ENCODE measurements at regions not wholly inside any gene's neighbourhood (a gene's known extent, or its start where the extent isn't known, plus 50 kb on each side); places are given as distances from the start of the nearest gene placed in this dataset.

DNA sequence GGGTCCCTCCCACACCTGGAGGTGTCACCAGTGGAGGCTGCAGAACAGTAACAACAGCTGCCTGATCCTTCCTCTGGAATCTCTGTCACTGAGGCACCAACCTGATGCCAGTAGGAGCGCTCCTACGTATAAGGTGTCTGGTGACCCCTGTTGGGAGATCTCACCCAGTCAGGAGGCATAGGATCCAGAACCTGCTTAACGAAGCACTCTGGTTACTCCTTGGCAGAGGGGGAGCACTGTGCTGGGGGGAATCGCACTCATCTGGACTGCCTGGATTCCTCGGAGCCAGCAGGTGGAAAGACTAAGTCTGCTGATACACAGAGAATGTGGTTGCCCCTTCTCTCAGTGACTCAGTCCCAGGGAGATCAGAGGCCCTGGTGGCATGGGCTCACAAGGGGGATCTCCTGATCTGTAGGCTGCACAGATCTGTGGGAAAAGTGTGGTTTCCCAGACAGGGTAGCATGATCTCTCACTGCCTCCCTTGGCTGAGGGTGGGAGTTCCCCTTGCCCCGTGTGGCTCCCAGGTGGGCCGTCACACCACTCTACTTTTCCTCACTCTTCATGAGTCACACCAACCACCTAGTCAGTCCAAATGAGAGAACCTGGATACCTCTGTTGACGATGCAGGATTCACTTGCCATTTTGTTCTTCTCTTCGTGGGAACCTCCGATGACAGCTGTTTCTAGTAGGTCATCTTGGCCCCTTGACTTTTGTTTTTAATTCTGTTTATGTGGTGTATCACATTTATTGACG is 305.9 kb downstream of the IDS start:
- H3K9me3 ChIP-seq: no peaks in the 10 kb centered on the region
- no peaks in the 10 kb centered on the region for H3K36me3 ChIP-seq
- no peak for DNase-seq (ENCODE audit: low spot score in 2 of 2)
- H3K4me3 ChIP-seq: no peak overlapping the region
- no peaks in the 10 kb centered on the region for H3K27me3 ChIP-seq
- no peak overlapping the region for H3K27ac ChIP-seq
- TF ChIP-seq POLR2A (IDR thresholded peaks at IDR 0.05) (no peak), CTCF (IDR thresholded peaks at IDR 0.05) (no peak), EP300 (IDR thresholded peaks at IDR 0.05) (no peak)
- WGBS, 2 donors: 85 to 95% methylated on average over 8 to 11 of the region's 11 CpGs
- no peaks in the 10 kb centered on the region for H3K4me1 ChIP-seq

DNA sequence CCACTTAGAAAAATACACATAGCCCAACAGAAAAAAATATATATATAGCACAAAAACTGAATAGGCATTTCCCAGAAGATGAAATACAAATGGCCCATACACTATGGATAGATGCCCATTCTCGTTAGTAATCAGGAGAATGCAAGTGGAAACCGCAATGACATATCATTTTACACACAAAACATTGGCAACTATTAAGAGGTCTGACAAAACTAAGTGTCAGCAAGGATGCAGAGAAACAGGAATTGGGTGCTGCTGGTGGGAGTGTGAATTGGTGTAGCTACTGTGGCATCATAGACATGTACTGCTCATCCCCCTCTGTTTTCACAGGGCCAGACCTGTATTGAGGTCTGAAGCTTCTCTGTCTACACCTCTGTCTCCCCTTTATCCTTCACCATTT is 320.0 kb downstream of the IDS start:
- 58 to 79% methylated on average over 2 of the region's 2 CpGs for WGBS, 2 donors
- no peaks in the 10 kb centered on the region for H3K9me3 ChIP-seq
- H3K4me3 ChIP-seq: no peak overlapping the region
- no peaks in the 10 kb centered on the region for H3K27me3 ChIP-seq
- no peak overlapping the region for H3K27ac ChIP-seq
- no peaks in the 10 kb centered on the region for H3K4me1 ChIP-seq
- H3K36me3 ChIP-seq: no peaks in the 10 kb centered on the region
- DNase-seq (ENCODE audit: low spot score in 2 of 2): no peak
- TF ChIP-seq POLR2A (IDR thresholded peaks at IDR 0.05) (no peak), EP300 (IDR thresholded peaks at IDR 0.05) (no peak), CTCF (IDR thresholded peaks at IDR 0.05) (no peak)

GRCh38 chrX:149161435-149162088 is 343.5 kb downstream of the IDS start:
- Histone ChIP-seq H3K36me3 (no peaks in the 10 kb centered on the region), H3K4me1 (no peaks in the 10 kb centered on the region), H3K9me3 (no peaks in the 10 kb centered on the region), H3K4me3 (no peak overlapping the region), H3K27ac (no peak overlapping the region), H3K27me3 (no peaks in the 10 kb centered on the region)
- TF ChIP-seq EP300 (IDR thresholded peaks at IDR 0.05) (no peak), CTCF (IDR thresholded peaks at IDR 0.05) (no peak), POLR2A (IDR thresholded peaks at IDR 0.05) (no peak)
- no peak for DNase-seq (ENCODE audit: low spot score in 2 of 2)
- 86 to 100% methylated on average over 1 to 2 of the region's 2 CpGs for WGBS, 2 donors

GRCh38 chrX:149157976-149158375 is 347.1 kb downstream of the IDS start:
- no peak overlapping the region for H3K27ac ChIP-seq
- no peaks in the 10 kb centered on the region for H3K4me1 ChIP-seq
- TF ChIP-seq CTCF (IDR thresholded peaks at IDR 0.05) (no peak), EP300 (IDR thresholded peaks at IDR 0.05) (no peak), POLR2A (IDR thresholded peaks at IDR 0.05) (no peak)
- WGBS, 2 donors: 81 to 89% methylated on average over 1 of the region's 1 CpG
- H3K27me3 ChIP-seq: no peaks in the 10 kb centered on the region
- H3K4me3 ChIP-seq: no peak overlapping the region
- no peaks in the 10 kb centered on the region for H3K36me3 ChIP-seq
- no peak for DNase-seq (ENCODE audit: low spot score in 2 of 2)
- no peaks in the 10 kb centered on the region for H3K9me3 ChIP-seq

- no peaks in the 10 kb centered on the region for H3K4me1 ChIP-seq
- H3K9me3 ChIP-seq: no peaks in the 10 kb centered on the region
- WGBS, 2 donors: 68 to 73% methylated on average over 3 of the region's 3 CpGs
- DNase-seq (ENCODE audit: low spot score in 2 of 2): no peak
- TF ChIP-seq POLR2A (IDR thresholded peaks at IDR 0.05) (no peak), CTCF (IDR thresholded peaks at IDR 0.05) (no peak), EP300 (IDR thresholded peaks at IDR 0.05) (no peak)
- H3K36me3 ChIP-seq: no peaks in the 10 kb centered on the region
- no peak overlapping the region for H3K4me3 ChIP-seq
- H3K27ac ChIP-seq: no peak overlapping the region
- no peaks in the 10 kb centered on the region for H3K27me3 ChIP-seq
Measured at GRCh38 chrX:149152941-149153340, 352.2 kb downstream of the IDS start.
